ENCODE measurements at regions not wholly inside any gene's neighbourhood (a gene's known extent, or its start where the extent isn't known, plus 50 kb on each side); places are given as distances from the start of the nearest gene placed in this dataset.
A peak's percentile ranks its signal among the peaks of the same experiment; 100 is the strongest.
"Not testable (repeated sequence)": the region's sequence is repeated elsewhere in the genome, so short reads cannot be mapped to it uniquely, and the experiment has no call there.

DNA sequence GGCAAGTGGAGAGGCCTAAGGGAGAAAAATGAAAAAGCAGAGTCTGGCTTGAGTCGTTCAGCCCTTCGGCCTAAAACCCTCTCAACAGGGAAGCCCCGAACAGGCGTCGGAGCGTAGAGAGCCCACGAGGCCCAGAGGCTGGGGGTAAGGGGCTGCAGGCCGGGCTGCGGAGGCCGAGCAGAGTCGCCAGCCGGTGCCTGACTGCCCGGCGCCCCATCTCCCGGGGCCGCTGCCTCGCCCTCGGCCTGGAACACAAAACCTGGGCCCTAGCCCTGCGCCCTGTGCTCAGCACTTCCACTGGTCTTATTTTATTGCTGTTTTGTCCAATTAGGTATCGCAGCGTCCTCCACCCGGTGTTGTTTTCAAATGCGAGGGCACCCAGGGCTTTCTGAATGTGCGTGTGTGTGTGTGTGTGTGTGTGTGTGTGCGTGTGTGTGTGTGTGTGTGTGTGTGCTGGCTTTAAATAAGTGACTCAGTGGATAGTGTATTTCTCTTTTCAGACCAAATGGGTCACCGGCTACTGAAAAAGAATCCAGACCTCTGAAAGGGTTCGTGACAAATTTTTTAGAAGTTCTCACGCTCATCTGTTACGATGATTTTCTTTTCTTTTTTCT is 463.1 kb upstream of the ZNG1F start:
- not testable (repeated sequence) for H3K4me3 ChIP-seq (ENCODE audit: low read depth, low read length); DNase-seq (ENCODE audit: low read depth)

DNA sequence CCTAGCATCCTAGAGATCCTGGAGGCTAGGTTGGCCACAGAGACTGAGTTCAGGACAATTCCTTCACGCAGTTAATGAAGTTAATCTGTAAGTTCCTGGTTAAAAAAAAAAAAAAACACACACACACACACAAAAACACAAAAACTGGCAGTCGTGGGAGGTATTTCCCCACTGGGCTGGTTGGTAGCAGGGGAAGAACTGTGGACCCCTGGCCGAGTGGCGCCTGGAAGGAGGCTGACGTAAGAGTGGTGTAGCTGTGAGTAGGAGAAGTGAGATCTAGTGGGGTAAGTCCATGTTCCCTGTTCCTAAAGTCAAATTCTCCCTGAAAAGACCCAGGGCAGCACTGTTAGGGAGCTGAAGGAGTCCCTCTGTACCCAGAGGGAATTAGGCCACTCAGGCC is 461.0 kb upstream of the ZNG1F start:
- H3K4me3 ChIP-seq (ENCODE audit: low read depth, low read length); DNase-seq (ENCODE audit: low read depth): not testable (repeated sequence)

DNA sequence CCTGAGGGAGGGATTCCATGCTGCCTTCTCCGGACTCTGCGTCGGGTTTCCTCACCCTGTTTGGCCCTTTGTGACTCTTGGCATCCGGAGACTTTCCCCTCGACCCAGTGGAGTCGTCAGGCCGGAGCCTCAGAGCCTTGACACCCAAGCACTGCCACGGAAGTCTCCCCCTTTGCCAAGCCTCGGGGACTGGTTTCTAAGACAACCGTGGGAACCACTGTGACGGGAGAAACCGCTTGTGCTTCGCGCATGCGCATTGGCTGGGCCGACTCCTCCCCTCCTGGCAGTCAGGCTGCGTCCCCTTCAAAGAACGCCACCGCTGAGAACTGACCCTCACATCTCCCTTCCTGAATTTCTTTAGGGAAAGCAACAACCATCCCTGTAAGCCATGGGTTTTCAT is 459.4 kb upstream of the ZNG1F start:
- peak overlapping the region; percentile 29 for H3K4me3 ChIP-seq (ENCODE audit: low read depth, low read length)
- DNase-seq (ENCODE audit: low read depth): not testable (repeated sequence)

DNA sequence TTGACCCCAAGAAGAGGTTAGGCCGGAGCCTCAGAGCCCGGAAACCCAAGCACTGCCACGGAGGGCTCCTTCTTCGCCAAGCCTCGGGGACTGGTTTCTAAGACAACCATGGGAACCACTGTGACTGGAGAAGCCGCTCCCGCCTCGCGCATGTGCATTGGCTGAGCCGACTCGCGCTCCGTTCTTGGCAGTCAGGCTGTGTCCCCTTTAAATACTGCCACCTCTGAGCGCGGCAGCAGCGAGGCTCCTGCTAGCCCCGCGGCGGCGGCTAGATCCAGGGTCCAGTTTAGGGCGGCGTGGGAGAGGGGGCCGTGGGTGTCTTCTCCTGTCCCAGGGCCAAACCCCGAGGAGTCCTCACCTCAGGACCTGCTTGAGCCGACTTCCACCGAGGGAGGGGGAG is 457.1 kb upstream of the ZNG1F start:
- H3K4me3 ChIP-seq (ENCODE audit: low read depth, low read length); DNase-seq (ENCODE audit: low read depth): not testable (repeated sequence)

DNA sequence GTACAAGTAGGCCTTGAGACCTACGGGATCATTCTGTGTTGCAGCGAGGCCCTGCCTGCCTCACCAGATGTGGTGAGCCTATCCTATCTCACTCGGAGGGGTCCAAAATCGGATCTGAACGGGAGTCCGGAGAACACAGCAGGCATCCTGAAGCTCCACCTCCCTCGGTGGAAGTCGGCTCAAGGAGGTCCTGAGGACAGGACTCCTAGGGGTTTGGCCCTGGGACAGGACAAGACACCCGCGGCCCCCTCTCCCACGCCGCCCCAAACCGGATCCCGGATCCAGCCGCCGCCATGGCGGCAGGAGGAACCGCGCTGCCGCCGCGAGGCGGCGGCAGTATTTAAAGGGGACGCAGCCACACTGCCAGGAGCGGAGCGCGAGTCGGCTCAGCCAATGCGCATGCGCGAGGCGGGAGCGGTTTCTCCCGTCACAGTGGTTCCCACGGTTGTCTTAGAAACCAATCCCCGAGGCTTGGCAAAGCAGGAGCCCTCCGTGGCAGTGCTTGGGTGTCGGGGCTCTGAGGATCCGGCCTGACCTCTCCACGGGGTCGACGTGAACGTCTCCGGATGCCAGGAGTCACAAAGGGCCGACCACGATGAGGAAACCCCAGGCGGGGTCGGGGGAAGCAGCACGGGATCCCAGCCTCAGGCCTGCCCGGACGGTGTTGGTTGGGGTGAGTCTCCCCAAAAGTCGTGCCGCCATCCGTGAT is 454.6 kb upstream of the ZNG1F start:
- DNase-seq (ENCODE audit: low read depth): not testable (repeated sequence)
- peak overlapping the region; percentile 49 for H3K4me3 ChIP-seq (ENCODE audit: low read depth, low read length)

DNA sequence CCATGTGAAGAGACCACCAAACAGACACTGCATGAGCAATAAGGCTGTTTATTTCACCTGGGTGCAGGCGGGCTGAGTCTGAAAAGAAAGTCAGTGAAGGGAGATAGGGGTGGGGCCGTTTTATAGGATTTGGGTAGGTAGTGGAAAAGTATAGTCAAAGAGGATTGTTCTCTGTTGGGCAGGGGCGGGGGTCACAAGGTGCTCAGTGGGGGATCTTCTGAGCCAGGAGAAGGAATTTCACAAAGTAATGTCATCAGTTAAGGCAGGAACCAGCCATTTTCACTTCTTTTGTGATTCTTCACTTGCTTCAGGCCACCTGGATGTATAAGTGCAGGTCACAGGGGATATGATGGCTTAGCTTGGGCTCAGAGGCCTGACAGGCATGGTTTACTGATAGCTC is 444.6 kb upstream of the ZNG1F start:
- not testable (repeated sequence) for H3K4me3 ChIP-seq (ENCODE audit: low read depth, low read length); DNase-seq (ENCODE audit: low read depth)

DNA sequence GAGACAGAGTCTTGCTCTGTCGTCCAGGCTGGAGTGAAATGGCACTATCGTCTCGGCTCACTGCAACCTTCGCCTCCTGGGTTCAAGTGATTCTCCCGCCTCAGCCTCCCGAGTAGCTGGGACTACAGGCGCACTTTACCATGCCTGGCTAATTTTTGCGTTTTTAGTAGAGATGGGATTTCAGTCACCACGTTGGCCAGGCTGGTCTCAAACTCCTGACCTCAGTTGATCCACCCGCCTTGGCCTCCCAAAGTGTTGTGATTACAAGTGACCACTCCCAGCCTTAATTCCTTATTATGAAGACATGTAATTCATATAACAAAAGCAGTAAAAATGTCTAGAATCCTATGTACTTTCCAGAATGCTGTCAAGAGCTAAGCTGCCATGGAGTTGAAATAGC is 434.5 kb upstream of the ZNG1F start:
- not testable (repeated sequence) for DNase-seq (ENCODE audit: low read depth); H3K4me3 ChIP-seq (ENCODE audit: low read depth, low read length)

DNA sequence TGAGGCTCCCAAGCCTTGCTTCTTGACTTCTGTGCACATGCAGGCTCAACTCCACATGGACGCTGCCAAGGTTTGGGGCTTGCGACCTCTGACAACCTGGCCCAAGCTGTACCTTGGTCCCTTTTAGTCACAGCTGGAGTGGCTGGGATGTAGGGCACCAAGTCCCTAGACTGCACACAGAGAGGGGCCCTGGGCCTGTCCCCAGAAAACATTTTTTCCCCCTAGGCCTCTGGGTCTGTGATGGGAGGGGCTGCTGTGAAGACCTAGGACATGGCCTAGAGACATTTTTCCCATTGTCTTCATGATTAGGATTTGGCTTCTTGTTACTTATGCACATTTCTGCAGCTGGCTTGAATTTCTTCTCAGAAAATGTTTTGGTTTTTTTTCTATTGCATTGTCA is 430.1 kb upstream of the ZNG1F start:
- DNase-seq (ENCODE audit: low read depth); H3K4me3 ChIP-seq (ENCODE audit: low read depth, low read length): not testable (repeated sequence)

DNA sequence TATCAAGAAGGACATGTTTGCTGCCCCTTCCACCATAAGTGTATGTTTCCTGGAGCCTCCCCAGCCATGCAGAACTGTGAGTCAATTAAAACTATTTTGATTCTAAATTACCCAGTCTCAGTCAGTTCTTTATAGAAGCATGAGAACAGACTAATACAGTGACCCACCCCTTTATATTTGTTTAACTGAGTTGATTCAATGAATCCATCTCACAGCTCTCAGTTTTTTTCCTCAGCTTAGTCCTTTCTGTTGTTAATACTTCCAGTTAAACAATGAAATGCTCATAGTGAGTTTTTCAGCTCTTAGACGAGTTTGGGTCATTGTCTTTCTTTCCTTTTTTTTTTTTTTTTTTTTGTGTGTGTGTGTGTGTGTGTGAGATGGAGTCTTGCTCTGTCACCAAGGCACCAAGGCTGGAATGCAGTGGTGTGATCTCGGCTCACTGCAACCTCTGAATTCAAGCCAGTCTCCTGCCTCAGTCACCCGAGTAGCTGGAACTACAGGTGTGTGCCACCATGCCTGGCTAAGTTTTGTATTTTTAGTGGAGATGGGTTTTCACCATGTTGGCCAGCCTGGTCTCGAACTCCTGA is 417.9 kb upstream of the ZNG1F start:
- DNase-seq (ENCODE audit: low read depth); H3K4me3 ChIP-seq (ENCODE audit: low read depth, low read length): not testable (repeated sequence)

DNA sequence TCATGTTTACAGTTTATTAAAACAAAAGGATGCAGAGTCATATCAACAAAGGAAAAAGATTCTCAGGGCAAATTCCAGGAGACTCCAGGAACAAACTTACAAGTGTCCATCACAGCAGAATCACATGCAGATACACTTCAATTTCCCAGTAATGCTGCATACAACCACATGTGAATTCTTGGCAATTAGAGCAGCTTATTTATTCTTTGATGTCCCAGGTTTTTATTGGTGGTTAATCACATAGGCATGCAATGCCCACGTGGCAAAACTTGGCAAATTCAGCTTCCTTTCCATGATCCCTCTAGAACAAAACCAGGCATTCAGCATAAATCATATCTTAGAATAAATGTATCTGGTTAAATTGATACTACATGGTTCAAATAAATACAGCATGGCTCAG is 376.5 kb upstream of the ZNG1F start:
- H3K4me3 ChIP-seq (ENCODE audit: low read depth, low read length); DNase-seq (ENCODE audit: low read depth): not testable (repeated sequence)

Measured in epithelial cell of proximal tubule (primary cell).